Stimulated activated CD4-positive, alpha-beta T cell treated with anti-CD3 and anti-CD28 coated beads, Interleukin-1b, Interleukin-23, amount 100 ng/mL, for 1 hour (primary cell): ENCODE measurements at regions not wholly inside any gene's neighbourhood (a gene's known extent, or its start where the extent isn't known, plus 50 kb on each side); places are given as distances from the start of the nearest gene placed in this dataset.

Experiments used
- DNase-seq, 2 donors: peaks; one replicate each; pipeline ENCODE4 v3.0.0-alpha.2; 2020; ENCODE audit warnings: low read depth in 2 of 2

DNA sequence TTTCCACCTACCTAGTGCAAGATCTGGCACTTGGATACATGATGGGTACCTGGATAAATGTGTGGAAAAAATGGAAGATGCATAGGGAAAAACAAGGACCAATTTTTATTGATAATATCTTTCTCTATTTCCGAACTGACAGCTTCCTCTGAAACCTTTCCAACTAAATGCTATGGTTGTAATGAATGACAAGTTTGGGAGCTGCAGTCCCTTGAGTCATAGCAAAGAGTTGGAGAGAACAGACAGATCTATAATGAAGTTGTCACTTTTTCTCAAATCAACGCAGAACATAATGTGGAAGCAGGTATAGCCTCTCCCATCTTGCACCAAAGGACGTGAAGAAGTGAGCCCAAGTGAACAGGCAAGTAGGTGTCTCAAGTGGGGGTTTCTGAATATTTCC is 296.5 kb upstream of the KAZN start:
- DNase-seq: no peak

DNA sequence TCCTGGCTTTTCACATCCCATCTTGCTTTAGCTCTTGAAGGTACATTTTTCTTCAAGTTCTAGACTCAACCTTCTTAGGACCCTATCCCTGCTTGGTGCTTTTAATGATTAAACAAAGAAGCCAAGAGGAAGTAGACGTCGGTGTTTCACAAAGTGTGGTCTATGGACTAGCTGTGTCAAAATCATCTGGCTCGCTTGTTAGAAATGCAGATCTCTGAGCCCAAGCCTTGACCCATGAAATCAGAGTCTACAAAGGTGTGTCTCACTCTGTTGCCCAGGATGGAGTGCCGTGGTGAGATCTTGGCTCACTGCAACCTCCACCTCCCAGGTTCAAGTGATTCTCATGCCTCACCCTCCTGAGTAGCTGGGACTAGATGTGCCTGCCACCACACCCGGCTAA is 295.5 kb upstream of the KAZN start:
- no peak for DNase-seq

DNA sequence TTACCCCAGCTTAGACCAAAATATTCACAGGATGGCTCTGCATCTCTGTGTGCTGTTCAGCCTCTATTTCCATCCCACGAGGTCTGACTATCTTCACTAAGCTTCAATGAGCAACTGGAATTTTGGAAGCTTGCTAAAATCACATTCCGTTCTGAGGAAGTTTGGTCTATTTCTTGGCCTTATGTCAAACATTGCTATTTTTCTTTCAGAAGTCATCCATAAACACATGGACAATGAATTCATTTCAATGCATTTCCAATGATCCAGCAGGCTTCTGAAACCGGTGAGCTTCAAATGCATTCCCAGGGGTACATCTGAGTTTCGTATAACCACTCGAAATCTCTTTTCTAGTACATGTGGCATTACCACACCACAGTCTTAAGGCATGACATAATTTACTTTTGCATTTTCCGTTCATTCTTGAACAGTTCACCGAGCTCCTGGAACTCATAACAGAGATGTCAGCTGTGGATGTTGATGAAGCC is 294.1 kb upstream of the KAZN start:
- no peak for DNase-seq

DNA sequence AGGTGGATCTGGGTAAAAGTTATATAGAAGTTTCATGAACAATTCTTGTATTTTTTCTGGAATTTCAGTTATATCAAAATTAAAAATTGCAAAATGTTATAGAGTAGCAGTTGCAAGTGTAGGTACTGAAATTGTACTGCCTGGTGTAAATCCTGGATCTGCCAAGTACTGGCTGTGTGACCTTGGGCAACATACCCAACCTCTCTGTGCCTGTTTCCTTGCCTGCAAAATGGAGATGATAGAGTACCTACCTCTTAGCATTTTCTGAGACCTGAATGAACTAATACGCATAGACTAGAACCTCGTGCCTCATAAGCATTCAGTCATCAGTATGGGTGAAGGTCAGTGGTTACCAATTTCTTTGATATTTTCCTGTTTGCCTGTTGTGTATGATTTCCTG is 290.0 kb upstream of the KAZN start:
- DNase-seq: no peak

DNA sequence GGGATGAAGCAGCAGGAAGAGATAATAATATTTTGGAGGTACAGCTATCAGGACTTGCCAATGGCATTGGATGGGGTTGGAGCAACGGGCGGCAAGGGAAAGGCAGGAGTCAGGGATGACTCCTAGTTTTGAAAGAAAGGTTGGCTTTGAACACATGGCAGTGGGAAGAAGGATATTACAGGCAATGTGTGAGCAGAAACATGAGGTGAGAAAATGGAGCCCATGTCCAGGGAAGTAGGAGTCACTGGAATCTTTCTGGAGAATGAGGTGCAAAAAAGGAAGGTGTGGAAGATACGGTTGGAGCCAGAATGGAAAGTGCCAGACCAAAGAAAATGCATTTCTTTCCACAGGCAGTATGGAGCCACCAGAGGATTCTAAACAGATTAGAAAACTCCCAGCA is 288.5 kb upstream of the KAZN start:
- no peak for DNase-seq

DNA sequence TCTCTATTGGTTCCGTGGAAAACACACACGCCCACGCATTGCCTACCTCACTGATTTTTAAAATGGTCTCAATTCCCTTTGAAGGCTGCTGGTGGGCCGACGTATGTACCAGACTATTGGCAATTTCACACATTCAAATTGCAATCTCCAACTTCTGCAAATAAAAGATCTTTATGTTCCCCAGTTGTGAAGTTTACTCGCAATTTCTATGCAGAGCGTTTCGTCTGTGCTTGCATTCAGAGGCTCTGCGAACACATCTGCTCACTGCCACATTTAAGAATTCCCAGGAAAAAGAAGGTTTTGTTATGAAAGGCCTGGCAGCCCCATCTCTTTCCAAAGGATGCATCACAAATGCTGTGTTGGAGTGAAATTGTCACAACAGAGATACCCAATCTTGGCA is 288.0 kb upstream of the KAZN start:
- DNase-seq: no peak

DNA sequence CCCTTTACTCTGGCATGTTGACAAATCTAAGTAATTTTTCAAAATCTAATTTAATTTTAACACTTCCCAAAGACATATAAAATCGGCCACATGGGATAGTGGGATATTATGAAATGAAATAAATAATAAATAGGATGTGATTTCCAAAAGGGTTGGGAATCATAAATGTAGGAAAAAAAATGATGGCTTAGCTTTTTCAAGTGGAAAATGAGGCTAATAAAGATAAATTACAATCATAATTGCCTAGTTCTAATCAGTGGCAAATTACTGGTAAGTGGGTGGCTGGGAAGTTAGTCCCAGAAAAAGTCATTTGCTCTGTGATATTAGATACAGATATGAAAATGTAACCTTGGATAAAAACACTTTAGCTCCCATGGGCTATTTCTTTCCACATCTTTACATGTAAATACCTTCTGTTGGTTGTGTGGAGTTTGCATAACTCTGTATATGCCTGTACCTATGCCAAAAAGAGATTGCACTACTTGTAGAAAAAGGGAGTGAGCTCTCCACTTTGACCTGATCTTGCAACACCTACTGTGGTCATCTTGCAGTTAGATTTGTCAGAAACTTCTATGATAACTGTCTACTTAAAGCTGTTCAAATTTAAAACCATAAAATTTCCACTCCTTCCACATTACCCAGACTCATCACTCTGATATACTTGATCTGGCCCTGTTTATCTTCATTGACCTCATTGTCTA is 284.6 kb upstream of the KAZN start:
- DNase-seq: no peak

DNA sequence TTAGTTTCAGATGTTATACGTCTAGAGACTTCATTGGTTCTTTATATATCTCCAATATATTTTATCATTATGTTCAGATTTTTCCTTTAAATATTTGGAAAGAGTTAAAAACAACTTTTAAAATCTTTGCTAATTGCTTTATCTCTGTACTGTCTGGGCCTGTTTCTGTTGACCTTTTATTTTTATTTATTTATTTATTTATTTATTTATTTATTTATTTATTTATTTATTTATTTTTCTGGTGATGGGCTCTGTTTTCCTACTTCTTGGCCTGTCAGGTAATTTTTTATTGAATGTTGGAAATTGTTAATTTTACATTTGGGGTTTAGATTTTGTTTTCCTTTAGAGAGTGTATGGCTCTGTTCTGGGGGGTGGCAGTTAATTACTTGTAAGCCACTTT is 279.7 kb upstream of the KAZN start:
- no peak for DNase-seq

DNA sequence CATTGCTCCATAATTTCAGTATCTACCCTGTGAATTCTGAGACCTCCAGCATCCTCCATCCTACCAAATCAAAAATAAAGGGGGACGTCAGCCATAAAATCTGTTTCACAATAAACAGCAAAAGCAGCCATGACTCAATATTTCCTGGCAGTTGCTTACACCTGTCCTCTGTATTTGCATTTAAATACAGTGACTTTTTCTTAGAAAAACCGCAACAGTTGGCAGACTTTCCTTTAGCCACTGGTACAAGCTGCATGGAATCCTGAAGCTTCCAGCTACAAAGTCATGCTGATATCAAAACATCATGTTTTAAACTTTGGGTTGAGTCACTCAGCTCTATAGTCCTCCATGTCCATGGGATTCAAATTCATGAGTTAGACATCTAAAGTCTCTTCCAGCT is 278.0 kb upstream of the KAZN start:
- no peak for DNase-seq

DNA sequence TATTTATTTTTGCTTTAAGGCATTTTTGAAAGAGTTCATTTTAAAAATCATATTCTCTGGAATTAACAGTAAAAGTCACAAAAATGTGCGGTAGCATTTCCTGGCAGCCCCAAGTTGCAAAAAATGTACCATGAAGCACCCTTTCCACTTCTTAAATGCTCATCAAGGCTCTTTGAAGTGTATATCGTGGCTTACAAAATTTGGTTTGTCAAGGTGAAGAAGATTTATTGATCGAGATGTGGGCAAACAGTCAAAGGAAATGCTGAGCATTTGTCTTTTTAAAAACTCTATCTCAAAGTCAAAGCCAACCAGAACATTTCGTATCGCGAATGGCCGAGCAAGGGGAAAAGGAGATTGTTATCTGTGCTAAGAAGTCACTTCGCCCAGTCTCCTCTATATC is 277.5 kb upstream of the KAZN start:
- no peak for DNase-seq

DNA sequence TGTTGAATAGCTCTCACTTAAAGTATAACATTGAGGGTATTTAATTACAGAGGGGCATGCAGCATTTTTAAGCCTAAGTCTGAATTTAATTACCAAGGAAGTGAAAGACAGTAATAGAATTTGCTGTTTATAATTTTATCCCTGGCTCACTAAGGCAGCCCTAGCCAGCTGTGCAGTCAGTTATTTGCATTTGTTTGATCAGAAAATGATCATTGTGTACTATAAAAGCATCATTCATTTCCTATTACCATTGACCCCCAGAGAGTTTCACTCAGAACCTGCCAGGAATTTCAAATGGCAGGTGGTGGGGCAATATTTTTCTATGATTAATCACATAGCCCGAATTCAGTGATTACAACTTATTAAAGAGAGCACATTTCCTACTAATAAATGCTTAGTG is 277.1 kb upstream of the KAZN start:
- DNase-seq: no peak

DNA sequence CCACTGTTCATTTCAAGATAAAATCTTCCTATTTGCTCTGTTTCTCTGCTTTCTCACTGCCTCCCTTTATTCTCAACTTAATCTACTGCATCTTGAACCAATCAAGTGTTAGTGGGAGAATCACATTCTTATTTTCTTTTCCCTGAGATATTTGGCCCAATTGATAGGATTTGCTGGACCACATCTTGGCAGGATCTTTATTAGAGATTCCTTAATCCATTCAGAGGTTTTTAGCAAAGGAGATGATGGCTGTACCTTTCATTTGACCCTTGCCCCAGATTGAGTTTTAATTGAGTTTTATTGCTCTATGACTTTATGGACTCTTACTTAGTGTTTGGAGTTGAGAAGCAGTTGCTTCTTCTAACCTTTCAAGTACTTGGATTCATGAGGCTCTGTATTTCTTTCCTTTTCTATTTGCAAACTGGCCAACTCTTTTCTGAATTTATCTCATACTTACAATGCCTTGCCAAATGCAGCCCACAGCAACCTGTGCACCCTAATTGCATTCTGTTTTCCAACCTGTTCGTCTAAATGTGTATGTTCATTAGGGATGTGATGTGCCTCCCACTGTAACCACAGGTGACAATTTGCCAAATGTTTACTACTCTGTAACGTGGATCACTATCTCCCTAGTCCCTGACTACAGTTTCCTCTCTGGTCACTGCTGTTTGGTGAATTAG is 274.8 kb upstream of the KAZN start:
- no peak for DNase-seq

DNA sequence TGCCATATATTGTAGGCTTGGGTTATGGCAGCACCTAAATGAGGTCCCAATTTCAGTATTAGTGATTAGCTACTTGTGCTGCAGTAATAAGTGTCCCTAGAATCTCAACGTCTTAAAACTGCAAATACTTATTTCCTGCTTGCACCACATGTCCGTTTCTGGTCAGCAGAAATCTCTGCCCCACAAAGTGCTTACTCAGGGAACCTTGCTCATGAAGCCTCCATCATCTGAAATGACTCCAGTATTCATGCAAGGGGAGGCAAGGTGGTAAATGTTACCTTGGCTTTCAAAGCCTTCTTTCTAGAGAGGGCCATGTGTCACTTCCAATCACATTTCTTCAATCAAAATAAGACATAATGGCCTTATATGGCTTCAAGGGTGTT is 274.2 kb upstream of the KAZN start:
- no peak for DNase-seq

DNA sequence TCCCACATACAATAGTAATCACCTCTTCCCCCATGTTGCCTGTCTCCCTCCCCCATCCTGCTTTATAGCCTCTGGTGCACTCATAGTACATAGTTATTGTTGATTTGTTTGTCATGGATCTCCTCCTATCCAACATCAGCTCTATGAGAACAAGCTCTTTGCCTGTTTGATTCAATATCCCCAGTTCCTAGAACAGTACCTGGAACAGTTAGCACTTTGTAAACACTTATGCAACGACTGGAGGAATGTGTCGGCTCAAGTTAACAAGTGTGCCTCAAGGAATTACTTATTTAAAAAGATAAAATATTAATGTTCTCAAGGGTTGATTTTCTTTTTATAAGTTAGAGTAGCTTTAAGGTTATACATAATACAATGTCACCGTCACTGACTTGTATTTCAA is 271.6 kb upstream of the KAZN start:
- DNase-seq: no peak

DNA sequence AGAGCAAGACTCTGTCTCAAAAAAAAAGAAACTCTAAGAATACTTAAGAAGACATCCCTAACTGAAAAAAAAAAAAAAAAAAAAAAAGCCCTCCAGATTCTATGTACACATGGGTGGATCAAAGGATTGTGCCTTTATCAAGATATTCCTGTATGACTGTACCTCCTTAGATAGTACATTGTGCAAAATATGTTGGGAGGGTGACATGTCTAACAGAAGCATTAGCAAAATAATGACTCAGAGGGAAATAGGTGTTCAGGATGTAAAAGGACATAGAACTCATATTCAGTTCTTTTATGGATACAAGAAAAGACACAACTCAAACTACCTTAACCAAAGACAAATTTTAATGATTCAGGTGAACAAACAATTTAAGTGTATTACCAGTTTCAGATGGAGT is 269.8 kb upstream of the KAZN start:
- DNase-seq: no peak

DNA sequence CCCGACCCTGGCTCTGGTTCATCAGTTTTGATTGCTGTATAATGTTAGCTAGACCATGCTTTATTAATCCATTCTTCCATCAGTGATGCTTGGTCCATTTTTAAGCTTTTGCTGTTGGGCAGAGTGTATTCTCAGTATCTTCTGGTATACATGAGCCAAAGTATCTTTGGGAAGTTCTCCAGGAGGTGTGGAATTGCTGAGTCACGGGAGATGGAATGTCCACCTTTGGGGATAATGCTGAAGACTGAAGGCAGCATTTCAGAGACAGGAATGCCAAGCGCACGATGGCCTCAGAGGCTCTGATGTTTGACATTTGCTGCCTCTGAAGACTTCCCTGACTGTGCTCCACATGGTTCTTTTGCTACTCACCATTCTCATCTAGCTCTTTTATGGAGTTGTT is 266.3 kb upstream of the KAZN start:
- no peak for DNase-seq

DNA sequence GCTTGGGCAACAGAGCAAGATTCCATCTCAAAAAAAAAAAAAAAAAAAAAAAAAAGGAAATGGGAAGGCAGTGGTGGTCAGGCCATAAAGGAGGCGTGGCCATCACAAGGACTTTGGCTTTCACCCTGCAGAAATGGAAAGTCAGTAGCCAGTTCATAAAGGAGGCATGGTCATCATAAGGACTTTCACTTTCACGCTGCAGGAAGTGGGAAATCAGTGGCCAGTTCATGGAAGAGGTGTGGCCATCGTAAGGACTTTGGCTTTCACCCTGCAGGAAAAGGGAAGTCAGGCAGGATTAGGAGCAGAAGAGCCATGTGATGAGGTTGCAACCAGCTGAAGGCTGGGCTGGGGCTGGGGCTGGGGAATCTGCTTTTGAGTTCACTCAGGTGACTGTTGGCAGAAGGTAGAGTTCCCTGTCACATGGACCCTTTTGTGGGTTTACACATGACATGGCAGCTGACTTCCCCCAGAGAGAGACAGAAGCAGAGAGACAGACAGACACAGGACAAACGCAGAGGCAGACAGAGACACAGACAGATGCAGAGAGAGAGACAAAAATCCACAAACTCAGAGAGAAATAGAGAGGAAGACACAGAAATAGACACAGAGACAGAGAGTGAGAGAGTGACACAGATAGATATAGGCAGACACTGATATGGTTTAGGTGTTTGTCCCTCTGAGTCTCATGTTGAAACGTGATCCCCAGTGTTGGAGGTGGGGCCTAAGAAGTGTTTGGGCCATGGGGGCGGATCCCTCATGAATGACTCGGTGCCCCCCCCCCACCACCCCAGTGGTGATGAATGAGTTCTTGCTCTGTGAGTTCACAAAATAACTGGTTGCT is 263.9 kb upstream of the KAZN start:
- DNase-seq: no peak

DNA sequence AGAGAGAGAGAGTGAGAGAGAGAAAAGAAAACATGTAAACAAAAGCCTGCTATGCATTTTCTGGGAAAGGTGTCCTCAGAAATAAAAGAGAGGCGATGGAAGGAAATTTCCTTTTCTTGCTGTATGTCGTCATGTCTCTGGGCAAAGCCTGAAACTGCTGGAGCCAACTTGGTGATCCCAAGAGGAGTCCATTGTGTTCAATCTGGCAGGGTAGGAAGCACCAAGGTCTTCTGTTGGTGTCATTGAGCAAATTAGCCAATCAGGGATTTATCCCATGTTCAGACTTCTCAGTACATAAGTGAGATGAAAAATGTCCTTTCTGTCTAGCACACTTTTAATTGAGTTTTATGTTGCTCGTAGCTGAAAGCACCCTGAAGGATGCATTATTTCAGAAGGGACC is 260.0 kb upstream of the KAZN start:
- no peak for DNase-seq

DNA sequence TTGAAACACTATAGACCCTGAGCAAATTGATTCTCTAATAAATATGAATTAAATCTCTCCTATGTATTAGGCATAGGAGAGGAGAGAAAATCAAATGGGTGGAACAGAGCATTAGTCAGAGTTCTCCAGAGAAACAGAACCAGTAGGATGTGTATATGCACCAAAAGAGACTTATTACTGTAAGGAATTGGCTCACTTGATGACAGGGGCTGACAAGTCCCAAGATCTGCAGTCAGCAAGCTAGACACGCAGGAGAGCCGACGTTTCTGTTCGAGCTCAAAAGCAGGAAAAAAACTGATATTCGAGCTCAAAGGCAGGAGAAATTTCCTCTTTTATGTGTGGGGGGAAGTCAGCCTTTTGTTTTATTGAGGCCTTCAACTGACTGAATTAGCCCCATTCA is 259.2 kb upstream of the KAZN start:
- DNase-seq: no peak

DNA sequence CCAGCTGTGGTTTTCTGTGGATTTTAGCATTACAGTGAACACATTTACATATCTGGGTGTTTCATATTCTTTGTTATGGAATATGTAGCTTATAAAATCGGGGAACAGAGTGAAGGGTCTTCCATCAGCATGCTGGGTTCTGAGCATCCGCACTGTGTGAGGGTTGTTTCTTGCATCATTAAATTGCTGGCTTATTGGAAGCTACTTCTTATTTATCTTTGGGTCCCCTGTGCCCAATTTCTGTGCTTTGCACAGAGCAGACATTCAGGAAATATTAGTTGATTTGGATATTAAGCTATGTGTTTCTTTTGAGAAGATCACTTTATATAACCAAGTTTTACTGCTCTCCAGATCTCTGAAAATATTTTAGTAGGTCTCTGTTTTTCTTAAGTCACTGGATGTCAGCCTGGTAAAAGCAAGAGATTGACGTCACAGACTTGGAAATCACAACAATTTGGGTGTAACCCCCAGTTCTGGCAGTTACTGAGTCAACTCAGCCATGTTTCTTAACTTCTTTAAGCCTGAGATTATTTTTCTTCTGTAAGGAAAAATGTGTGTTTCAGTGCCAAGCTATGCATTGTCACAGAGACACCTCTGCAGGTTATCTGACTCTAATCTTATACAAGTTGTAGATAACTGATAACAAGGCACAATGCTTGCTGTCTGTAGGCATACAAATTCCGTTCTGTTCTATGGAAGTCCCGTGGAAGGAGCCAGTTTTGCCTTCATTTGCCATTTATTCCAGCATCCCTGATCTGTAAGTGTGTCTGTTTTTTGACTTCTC is 258.3 kb upstream of the KAZN start:
- DNase-seq: no peak

DNA sequence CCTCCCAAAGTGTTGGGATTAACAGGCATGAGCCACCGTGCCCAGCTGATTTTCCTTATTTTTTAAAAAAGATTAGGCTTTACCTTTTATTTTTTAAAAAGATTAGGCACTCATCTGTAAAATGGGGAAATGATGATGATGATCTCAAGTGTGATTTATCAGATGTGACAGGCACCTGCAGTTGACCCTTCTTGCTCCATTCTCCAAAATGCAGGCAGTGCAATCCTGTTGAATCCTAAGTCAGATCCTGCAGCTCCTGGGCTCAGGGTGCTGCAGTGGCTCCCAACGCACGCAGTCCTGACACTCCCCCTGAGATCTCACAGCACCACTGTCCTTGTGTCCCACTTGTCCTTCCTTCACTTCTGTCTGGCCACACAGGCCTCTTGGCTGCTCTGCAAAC is 257.3 kb upstream of the KAZN start:
- no peak for DNase-seq

DNA sequence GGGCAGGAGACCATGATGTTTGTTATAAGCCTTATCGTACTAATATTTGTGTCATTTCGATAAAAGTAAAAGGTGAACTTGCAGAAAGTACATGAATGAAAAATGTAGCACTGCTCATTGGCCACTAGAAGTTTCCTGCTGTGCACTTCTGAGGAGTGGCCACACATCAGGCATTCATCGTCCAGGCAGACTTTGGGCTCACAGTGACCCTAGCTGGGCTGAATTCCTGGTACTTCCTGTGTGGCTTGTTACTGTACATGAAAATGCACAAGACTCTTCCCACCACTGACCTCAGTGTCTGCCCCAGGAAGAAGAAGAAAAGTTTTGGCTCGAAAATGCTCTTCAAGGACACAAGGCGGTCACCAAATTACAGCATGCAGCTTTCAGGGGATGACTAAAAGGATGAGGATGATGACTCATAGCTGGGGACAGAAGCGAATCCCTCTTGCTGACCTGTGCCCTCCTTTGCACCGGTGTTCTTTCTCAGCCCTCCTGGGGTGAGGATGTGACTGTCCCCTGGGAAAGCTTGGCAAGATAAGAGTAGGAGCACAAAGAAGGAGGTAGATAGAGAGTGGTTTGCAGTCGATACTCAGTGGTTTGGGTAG is 252.4 kb upstream of the KAZN start:
- no peak for DNase-seq
